ENCODE measurements at regions not wholly inside any gene's neighbourhood (a gene's known extent, or its start where the extent isn't known, plus 50 kb on each side); places are given as distances from the start of the nearest gene placed in this dataset.

- TF ChIP-seq CTCF (IDR thresholded peaks at IDR 0.05; ENCODE audit: insufficient read depth, low read length, poor library complexity, severe bottlenecking) (no peak), EZH2phosphoT487 (conservative IDR thresholded peaks at IDR 0.05; ENCODE audit: low read length) (no peak)
Observed at GRCh38 chr3:27556887-27557286, 72.7 kb upstream of the SLC4A7 start.

All from SU-DHL-6 (cell line).